ENCODE measurements at regions not wholly inside any gene's neighbourhood (a gene's known extent, or its start where the extent isn't known, plus 50 kb on each side); places are given as distances from the start of the nearest gene placed in this dataset.

GRCh38 chr2:42879121-42879705 lies 86.8 kb upstream of the HAAO start:
- TF ChIP-seq, protein P1, sequence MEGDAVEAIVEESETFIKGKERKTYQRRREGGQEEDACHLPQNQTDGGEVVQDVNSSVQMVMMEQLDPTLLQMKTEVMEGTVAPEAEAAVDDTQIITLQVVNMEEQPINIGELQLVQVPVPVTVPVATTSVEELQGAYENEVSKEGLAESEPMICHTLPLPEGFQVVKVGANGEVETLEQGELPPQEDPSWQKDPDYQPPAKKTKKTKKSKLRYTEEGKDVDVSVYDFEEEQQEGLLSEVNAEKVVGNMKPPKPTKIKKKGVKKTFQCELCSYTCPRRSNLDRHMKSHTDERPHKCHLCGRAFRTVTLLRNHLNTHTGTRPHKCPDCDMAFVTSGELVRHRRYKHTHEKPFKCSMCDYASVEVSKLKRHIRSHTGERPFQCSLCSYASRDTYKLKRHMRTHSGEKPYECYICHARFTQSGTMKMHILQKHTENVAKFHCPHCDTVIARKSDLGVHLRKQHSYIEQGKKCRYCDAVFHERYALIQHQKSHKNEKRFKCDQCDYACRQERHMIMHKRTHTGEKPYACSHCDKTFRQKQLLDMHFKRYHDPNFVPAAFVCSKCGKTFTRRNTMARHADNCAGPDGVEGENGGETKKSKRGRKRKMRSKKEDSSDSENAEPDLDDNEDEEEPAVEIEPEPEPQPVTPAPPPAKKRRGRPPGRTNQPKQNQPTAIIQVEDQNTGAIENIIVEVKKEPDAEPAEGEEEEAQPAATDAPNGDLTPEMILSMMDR (IDR thresholded peaks at IDR 0.05) = no peak

GRCh38 chr2:42878581-42878980 lies 86.2 kb upstream of the HAAO start:
- TF ChIP-seq, protein P1 (IDR thresholded peaks at IDR 0.05) = no peak

GRCh38 chr2:42877936-42878335 lies 85.6 kb upstream of the HAAO start:
- TF ChIP-seq, protein P1 (IDR thresholded peaks at IDR 0.05) = no peak

- TF ChIP-seq, protein P1 (IDR thresholded peaks at IDR 0.05) = no peak
These were observed 85.1 kb upstream of the HAAO start for GRCh38 chr2:42877511-42877910.

DNA sequence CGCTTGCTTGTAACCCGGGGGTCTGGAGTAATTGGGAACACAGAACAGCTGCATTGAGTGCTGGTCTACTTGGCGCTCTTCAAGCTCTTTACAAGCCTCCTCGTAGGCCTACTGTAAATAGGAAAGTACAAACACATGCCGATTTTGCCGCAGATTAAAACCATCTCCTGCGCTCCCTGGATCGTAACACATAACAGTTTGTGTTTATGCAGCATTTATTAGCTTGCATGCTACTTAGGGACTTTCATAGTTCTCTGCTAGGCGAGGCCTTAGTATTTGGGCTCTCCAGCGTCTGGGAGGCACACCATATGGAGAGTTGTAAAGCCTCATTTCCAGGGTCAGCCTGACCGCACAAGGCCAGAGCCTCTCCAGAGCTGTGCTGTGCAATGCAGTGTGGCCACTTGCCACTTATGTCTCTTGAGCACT lies 84.0 kb upstream of the HAAO start:
- TF ChIP-seq, protein P1 (IDR thresholded peaks at IDR 0.05) = no peak

GRCh38 chr2:42875880-42876279 lies 83.5 kb upstream of the HAAO start:
- TF ChIP-seq, protein P1 (IDR thresholded peaks at IDR 0.05) = no peak

DNA sequence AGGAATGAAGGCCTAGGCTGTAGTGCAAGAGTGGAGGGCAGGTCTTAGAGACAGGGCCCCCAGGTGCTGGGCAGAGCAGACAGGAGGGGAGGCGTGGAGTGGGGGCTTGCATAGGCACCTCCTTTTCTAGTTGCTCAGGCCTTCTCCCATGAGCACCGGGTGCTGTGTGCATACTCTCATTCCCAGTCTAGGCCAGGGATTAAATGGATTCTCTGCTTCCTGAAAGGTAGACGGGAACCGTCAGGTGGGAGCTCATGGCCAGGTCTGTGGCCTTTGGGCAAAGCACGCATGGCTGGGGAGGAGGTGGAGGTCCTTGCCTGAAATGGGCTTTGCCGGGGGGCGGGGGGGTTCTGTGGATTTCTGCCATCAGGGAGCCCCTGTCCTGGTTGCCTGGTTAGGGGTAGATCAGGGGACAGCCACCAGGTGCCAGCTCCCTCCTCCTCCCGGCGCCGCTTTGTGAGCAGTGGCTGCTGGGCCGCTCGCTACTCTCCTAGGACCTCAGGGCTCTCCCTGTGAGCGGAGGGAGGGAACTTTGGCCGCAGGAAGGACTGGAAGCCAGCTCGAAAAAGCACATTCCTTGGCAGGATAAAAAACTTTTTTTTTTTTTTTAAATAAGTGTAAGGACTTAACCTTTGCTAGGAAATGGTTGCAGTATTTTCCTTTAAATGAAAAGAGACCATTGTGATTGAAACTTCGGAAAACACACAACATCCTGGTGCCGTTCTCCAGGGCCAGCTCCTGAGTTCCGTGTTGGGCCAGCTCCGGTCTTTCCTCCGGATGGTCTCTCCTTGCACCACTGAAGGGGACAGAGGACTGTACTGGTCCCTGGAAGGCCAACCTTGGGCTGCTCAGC lies 82.8 kb upstream of the HAAO start:
- TF ChIP-seq, protein P1 (IDR thresholded peaks at IDR 0.05) = no peak

Data from LNCAP (cell line).